Keratinocyte (primary cell): ENCODE measurements at regions not wholly inside any gene's neighbourhood (a gene's known extent, or its start where the extent isn't known, plus 50 kb on each side); places are given as distances from the start of the nearest gene placed in this dataset.

Experiments used
- EZH2 ChIP-seq: IDR thresholded peaks from one replicate; pipeline ENCODE4 v1.6.1; 2012; ENCODE audit warnings: inconsistent platforms, mild to moderate bottlenecking, low read length, moderate library complexity
- TF ChIP-seq, protein P1 (sequence below), 3 experiments: IDR thresholded peaks in 1 of 3; conservative IDR thresholded peaks in 1 of 3; optimal IDR thresholded peaks in 1 of 3; 2 replicates in 2 of 3; 3 replicates in 1 of 3; pipeline versions ENCODE3 to v1.5.1; 2011; ENCODE audit warnings: low read length in 3 of 3, mild to moderate bottlenecking in 3 of 3, moderate library complexity in 2 of 3, control low read depth in 1 of 3, inconsistent platforms in 1 of 3; ENCODE audit not compliant: insufficient read depth in 2 of 3; ENCODE audit errors: extremely low read depth in 1 of 3

- TF ChIP-seq, protein P1, sequence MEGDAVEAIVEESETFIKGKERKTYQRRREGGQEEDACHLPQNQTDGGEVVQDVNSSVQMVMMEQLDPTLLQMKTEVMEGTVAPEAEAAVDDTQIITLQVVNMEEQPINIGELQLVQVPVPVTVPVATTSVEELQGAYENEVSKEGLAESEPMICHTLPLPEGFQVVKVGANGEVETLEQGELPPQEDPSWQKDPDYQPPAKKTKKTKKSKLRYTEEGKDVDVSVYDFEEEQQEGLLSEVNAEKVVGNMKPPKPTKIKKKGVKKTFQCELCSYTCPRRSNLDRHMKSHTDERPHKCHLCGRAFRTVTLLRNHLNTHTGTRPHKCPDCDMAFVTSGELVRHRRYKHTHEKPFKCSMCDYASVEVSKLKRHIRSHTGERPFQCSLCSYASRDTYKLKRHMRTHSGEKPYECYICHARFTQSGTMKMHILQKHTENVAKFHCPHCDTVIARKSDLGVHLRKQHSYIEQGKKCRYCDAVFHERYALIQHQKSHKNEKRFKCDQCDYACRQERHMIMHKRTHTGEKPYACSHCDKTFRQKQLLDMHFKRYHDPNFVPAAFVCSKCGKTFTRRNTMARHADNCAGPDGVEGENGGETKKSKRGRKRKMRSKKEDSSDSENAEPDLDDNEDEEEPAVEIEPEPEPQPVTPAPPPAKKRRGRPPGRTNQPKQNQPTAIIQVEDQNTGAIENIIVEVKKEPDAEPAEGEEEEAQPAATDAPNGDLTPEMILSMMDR (optimal IDR thresholded peaks at IDR 0.05 in 1 of 3, IDR thresholded peaks at IDR 0.05 in 1 of 3, conservative IDR thresholded peaks at IDR 0.05 in 1 of 3; ENCODE audit: extremely low read depth in 1 of 3, insufficient read depth in 2 of 3, low read length in 3 of 3) = no peak
- no peak for TF ChIP-seq EZH2
Observed at GRCh38 chr10:24119896-24120295, 89.0 kb upstream of the KIAA1217 start.
